K562 (cell line): ENCODE measurements at regions not wholly inside any gene's neighbourhood (a gene's known extent, or its start where the extent isn't known, plus 50 kb on each side); places are given as distances from the start of the nearest gene placed in this dataset.

Experiments used
- ATAC-seq: fragments of 200-7000 bp; cut with Tn5 transposase; 3 replicates; pipeline ENCODE4 v1.9.1; 2020; ENCODE audit warnings: moderate library complexity
- BruUV-seq: library from RNA; stranded (reverse); fragments of 400-500 nt; replicated peaks from 2 replicates; lab custom pipeline; 2021; lab: Mats Ljungman, UMichigan
- CTCF ChIA-PET: fragments of 300-600 bp; formaldehyde crosslinking; extraction: SDS; loops from one replicate; lab custom pipeline; 2021; ENCODE audit warnings: low intra/inter-chr PET ratio; lab: Yijun Ruan, JAX
- POLR2A ChIA-PET: fragments of 300-600, 350-650 bp; sonication (Branson Sonifier 250); formaldehyde crosslinking; extraction: SDS; loops from one replicate; lab custom pipeline; 2021; ENCODE audit warnings: antibody characterized with exemption, inconsistent platforms; lab: Yijun Ruan, JAX
- DNase-seq, 4 experiments: peaks; one replicate each; pipeline versions ENCODE4 v3.0.0 to v3.0.0-alpha.2; 2011 to 2018; ENCODE audit warnings: low spot score in 3 of 4, mixed read lengths in 3 of 4; ENCODE audit errors: extremely low read depth in 1 of 4
- FAIRE-seq: peaks from 2 replicates; lab custom pipeline; 2011; peaks lifted over from hg19 to GRCh38; lab: Jason Lieb, UNC
- H2AFZ ChIP-seq: 2 replicates; pipeline ENCODE4 v1.6.0; 2011; ENCODE audit warnings: low read depth, low read length, control low read depth, inconsistent platforms
- H3K27ac ChIP-seq: fragments of 200-600 bp; 3 replicates; pipeline ENCODE4 v1.8.0; 2011; ENCODE audit warnings: low read depth, mild to moderate bottlenecking, control low read depth, inconsistent platforms, low read length, moderate library complexity, mixed read lengths; ENCODE audit errors: extremely low read depth
- H3K27me3 ChIP-seq, 2 experiments: fragments of 300-600 bp in 1 of 2; 2 replicates in 1 of 2; 3 replicates in 1 of 2; pipeline versions ENCODE4 v1.6.0 to v1.8.0; 2011; ENCODE audit warnings: inconsistent platforms in 2 of 2, low read length in 2 of 2, mild to moderate bottlenecking in 1 of 2, mixed read lengths in 1 of 2, moderate library complexity in 1 of 2; ENCODE audit not compliant: control insufficient read depth in 2 of 2, insufficient read depth in 2 of 2
- H3K36me3 ChIP-seq: fragments of 300-600 bp; 3 replicates; pipeline ENCODE4 v1.8.0; 2011; ENCODE audit warnings: mild to moderate bottlenecking, low read length, inconsistent platforms; ENCODE audit not compliant: control insufficient read depth, insufficient read depth
- H3K4me1 ChIP-seq, 2 experiments: fragments of 200-600 bp in 1 of 2; replicated peaks in 1 of 2; 2 replicates in 1 of 2; 3 replicates in 1 of 2; pipeline versions ENCODE4 v1.5.1 to v1.8.0; 2011; ENCODE audit warnings: inconsistent platforms in 2 of 2, low read length in 2 of 2, mild to moderate bottlenecking in 1 of 2, mixed read lengths in 1 of 2, moderate library complexity in 1 of 2; ENCODE audit not compliant: control insufficient read depth in 2 of 2, insufficient read depth in 2 of 2
- H3K4me2 ChIP-seq: 2 replicates; pipeline ENCODE4 v1.6.1; 2011; ENCODE audit warnings: low read length, control low read depth, inconsistent platforms, mixed read lengths; ENCODE audit not compliant: insufficient read depth
- H3K4me3 ChIP-seq: fragments of 200-600 bp; sonication (generic), shearing (Covaris generic); 2 replicates; pipeline ENCODE4 v1.5.1; 2016; ENCODE audit warnings: control low read depth, inconsistent platforms
- H3K79me2 ChIP-seq: fragments of 200-600 bp; 3 replicates; pipeline ENCODE4 v1.8.0; 2011; ENCODE audit warnings: low read length, inconsistent platforms; ENCODE audit not compliant: control insufficient read depth, insufficient read depth
- H3K9ac ChIP-seq, 2 experiments: 2 replicates each; pipeline versions ENCODE4 v1.6.0 to v1.6.1; 2011; ENCODE audit warnings: low read depth in 2 of 2, low read length in 2 of 2, control low read depth in 1 of 2, inconsistent platforms in 1 of 2, mild to moderate bottlenecking in 1 of 2, mixed read lengths in 1 of 2; ENCODE audit not compliant: insufficient read depth in 1 of 2
- H3K9me1 ChIP-seq: one replicate; pipeline ENCODE4 v1.6.0; 2011; ENCODE audit warnings: inconsistent platforms, mild to moderate bottlenecking, low read length, moderate library complexity; ENCODE audit not compliant: control insufficient read depth, insufficient read depth
- H3K9me3 ChIP-seq: replicated peaks from 2 replicates; pipeline ENCODE4 v1.5.1; 2011; ENCODE audit warnings: low read depth, low read length, inconsistent platforms; ENCODE audit not compliant: control insufficient read depth, insufficient read depth
- H4K20me1 ChIP-seq: replicated peaks from 2 replicates; pipeline ENCODE4 v1.6.1; 2011; ENCODE audit warnings: low read length, inconsistent platforms, mixed read lengths; ENCODE audit not compliant: control insufficient read depth, insufficient read depth
- HBP1 ChIP-seq: fragments of 450-650 bp; formaldehyde crosslinking; IDR thresholded peaks from 2 replicates; pipeline ENCODE4 v1.4.0; 2022; ENCODE audit warnings: missing genetic modification characterization
- RBM25 ChIP-seq: fragments of 200-400 bp; formaldehyde crosslinking; IDR thresholded peaks from 2 replicates; pipeline ENCODE4 v1.6.1; 2018; ENCODE audit warnings: low read length, low read depth, moderate library complexity; ENCODE audit not compliant: severe bottlenecking
- ZC3H8 ChIP-seq: fragments of 450-650 bp; IDR thresholded peaks from 2 replicates; pipeline ENCODE4 v1.6.1; 2017
- WGBS: fragments of 100-300 bp; shearing (Covaris generic); methylation state at CpG from one replicate; pipeline ENCODE4 v1.1.6; 2016; ENCODE audit warnings: low coverage, mixed read lengths; ENCODE audit not compliant: insufficient coverage; ENCODE audit errors: missing lambda C conversion rate; 5-methylcytosine and 5-hydroxymethylcytosine counted together
- in situ Hi-C: fragments of 300-500 bp; cut with MboI; formaldehyde crosslinking; loops from 4 replicates; pipeline ENCODE4 v1.15.0; 2018; ENCODE audit warnings: inconsistent platforms, mixed read lengths
- intact Hi-C: fragments of 100-400 bp; cut with micrococcal nuclease; formaldehyde crosslinking; loops from 2 replicates; pipeline ENCODE4 v1.14.2; 2022
- TF ChIP-seq, protein P1 (sequence below): sonication (generic); formaldehyde crosslinking; IDR thresholded peaks from 2 replicates; pipeline ENCODE4 v1.8.1; 2023; ENCODE audit warnings: mild to moderate bottlenecking, missing genetic modification reagents, moderate library complexity

GRCh38 chr1:30485072-30485471 lies 238.3 kb downstream of the MATN1 start:
- ATAC-seq = no peak
- intact Hi-C loops = no loop called here
- CTCF ChIA-PET = no interaction called here
- Histone ChIP-seq H3K4me2 (no peak overlapping the region), H3K4me3 (no peak overlapping the region), H3K27me3 (no peaks in the 10 kb centered on the region), H3K9me1 (no peaks in the 10 kb centered on the region), H3K9me3 (no peaks in the 10 kb centered on the region), H2AFZ (no peak overlapping the region), H3K9ac (no peak overlapping the region), H3K4me1 (no peaks in the 10 kb centered on the region), H3K27ac (no peak overlapping the region), H4K20me1 (no peaks in the 10 kb centered on the region), H3K36me3 (no peaks in the 10 kb centered on the region), H3K79me2 (no peaks in the 10 kb centered on the region)
- WGBS = 0% methylated on average over 6 of the region's 6 CpGs
- TF ChIP-seq RBM25 (peak; percentile 46), ZC3H8 (no peak)
- no peak for DNase-seq
- in situ Hi-C loops = no loop called here
- POLR2A ChIA-PET = no interaction called here
- no TSS peak for BruUV-seq
- FAIRE-seq = no peak

- Histone ChIP-seq H3K9me1 (no peaks in the 10 kb centered on the region), H3K27ac (no peak overlapping the region), H3K4me2 (no peak overlapping the region), H3K36me3 (no peaks in the 10 kb centered on the region), H3K9ac (no peak overlapping the region), H3K27me3 (no peaks in the 10 kb centered on the region), H3K9me3 (no peaks in the 10 kb centered on the region), H3K4me1 (no peaks in the 10 kb centered on the region), H4K20me1 (no peaks in the 10 kb centered on the region), H3K79me2 (no peaks in the 10 kb centered on the region), H2AFZ (no peak overlapping the region), H3K4me3 (no peak overlapping the region)
- BruUV-seq = no TSS peak
- ATAC-seq = no peak
- no peak for DNase-seq
- POLR2A ChIA-PET = interaction anchor here (0.6 kb wide), 1 partner anchor 363 kb away, joined by 3 read pairs; no protein-coding TSS in a partner anchor
- in situ Hi-C loops = no loop called here
- intact Hi-C loops = no loop called here
- FAIRE-seq = no peak
- 0% methylated on average over 1 of the region's 1 CpG for WGBS
- TF ChIP-seq, protein P1, sequence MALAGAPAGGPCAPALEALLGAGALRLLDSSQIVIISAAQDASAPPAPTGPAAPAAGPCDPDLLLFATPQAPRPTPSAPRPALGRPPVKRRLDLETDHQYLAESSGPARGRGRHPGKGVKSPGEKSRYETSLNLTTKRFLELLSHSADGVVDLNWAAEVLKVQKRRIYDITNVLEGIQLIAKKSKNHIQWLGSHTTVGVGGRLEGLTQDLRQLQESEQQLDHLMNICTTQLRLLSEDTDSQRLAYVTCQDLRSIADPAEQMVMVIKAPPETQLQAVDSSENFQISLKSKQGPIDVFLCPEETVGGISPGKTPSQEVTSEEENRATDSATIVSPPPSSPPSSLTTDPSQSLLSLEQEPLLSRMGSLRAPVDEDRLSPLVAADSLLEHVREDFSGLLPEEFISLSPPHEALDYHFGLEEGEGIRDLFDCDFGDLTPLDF (CRISPR knock-in tag) = no peak
- TF ChIP-seq HBP1 = no peak
- CTCF ChIA-PET = no interaction called here
Measured at GRCh38 chr1:30484668-30485067, 238.7 kb downstream of the MATN1 start.
